ENCODE measurements at regions not wholly inside any gene's neighbourhood (a gene's known extent, or its start where the extent isn't known, plus 50 kb on each side); places are given as distances from the start of the nearest gene placed in this dataset.

DNA sequence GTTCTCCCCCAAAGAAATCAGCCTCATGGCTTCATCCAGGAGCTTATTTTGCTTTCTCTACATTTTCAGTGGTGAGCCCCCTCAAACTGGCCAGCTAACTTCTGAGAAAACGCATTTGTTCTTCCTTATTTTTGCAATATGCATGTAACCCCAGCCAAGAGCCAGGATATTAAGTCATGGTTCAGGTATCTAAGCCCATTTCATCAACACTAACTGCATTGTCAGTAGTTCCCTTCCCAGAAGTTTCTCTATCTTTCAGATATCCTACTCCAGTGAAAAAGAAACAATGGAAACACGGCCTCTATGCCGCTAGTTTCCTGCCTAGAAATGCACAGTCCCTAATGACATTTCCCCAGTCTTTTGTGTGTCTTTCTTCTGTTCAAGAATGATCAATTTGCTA is 102.8 kb upstream of the RASSF8 start:
- TF ChIP-seq, protein P1, sequence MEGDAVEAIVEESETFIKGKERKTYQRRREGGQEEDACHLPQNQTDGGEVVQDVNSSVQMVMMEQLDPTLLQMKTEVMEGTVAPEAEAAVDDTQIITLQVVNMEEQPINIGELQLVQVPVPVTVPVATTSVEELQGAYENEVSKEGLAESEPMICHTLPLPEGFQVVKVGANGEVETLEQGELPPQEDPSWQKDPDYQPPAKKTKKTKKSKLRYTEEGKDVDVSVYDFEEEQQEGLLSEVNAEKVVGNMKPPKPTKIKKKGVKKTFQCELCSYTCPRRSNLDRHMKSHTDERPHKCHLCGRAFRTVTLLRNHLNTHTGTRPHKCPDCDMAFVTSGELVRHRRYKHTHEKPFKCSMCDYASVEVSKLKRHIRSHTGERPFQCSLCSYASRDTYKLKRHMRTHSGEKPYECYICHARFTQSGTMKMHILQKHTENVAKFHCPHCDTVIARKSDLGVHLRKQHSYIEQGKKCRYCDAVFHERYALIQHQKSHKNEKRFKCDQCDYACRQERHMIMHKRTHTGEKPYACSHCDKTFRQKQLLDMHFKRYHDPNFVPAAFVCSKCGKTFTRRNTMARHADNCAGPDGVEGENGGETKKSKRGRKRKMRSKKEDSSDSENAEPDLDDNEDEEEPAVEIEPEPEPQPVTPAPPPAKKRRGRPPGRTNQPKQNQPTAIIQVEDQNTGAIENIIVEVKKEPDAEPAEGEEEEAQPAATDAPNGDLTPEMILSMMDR (IDR thresholded peaks at IDR 0.05), result no peak
- TF ChIP-seq, protein P2, sequence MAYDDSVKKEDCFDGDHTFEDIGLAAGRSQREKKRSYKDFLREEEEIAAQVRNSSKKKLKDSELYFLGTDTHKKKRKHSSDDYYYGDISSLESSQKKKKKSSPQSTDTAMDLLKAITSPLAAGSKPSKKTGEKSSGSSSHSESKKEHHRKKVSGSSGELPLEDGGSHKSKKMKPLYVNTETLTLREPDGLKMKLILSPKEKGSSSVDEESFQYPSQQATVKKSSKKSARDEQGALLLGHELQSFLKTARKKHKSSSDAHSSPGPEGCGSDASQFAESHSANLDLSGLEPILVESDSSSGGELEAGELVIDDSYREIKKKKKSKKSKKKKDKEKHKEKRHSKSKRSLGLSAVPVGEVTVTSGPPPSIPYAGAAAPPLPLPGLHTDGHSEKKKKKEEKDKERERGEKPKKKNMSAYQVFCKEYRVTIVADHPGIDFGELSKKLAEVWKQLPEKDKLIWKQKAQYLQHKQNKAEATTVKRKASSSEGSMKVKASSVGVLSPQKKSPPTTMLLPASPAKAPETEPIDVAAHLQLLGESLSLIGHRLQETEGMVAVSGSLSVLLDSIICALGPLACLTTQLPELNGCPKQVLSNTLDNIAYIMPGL (CRISPR knock-in tag; IDR thresholded peaks at IDR 0.05), result no peak
- TF ChIP-seq, protein P3, sequence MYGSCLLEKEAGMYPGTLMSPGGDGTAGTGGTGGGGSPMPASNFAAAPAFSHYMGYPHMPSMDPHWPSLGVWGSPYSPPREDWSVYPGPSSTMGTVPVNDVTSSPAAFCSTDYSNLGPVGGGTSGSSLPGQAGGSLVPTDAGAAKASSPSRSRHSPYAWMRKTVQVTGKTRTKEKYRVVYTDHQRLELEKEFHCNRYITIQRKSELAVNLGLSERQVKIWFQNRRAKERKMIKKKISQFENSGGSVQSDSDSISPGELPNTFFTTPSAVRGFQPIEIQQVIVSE (CRISPR knock-in tag; IDR thresholded peaks at IDR 0.05; ENCODE audit: borderline replicate concordance), result no peak
